Mesenchymal stem cell (in vitro differentiated cells and primary cell): ENCODE measurements at regions not wholly inside any gene's neighbourhood (a gene's known extent, or its start where the extent isn't known, plus 50 kb on each side); places are given as distances from the start of the nearest gene placed in this dataset.
"Not testable (repeated sequence)": the region's sequence is repeated elsewhere in the genome, so short reads cannot be mapped to it uniquely, and the experiment has no call there.

Source experiments
- DNase-seq: peaks from one replicate; pipeline ENCODE4 v3.0.0-alpha.2; 2013
- H2AFZ ChIP-seq: one replicate; pipeline ENCODE4 v1.6.1; 2013; ENCODE audit warnings: low read depth, mild to moderate bottlenecking, control low read depth, inconsistent platforms, low read length, moderate library complexity
- H2AK5ac ChIP-seq: 2 replicates; pipeline ENCODE4 v1.6.1; 2013; ENCODE audit warnings: low read length, moderate library complexity, mild to moderate bottlenecking, inconsistent platforms; ENCODE audit not compliant: severe bottlenecking
- H2BK120ac ChIP-seq: one replicate; pipeline ENCODE4 v1.6.1; 2013; ENCODE audit warnings: low read depth, mild to moderate bottlenecking, inconsistent platforms, low read length, moderate library complexity
- H2BK12ac ChIP-seq, 2 experiments: one replicate each; pipeline ENCODE4 v1.6.1; 2013; ENCODE audit warnings: inconsistent platforms in 2 of 2, low read length in 2 of 2, mild to moderate bottlenecking in 2 of 2, moderate library complexity in 2 of 2, control low read depth in 1 of 2
- H2BK15ac ChIP-seq: one replicate; pipeline ENCODE4 v1.6.1; 2013; ENCODE audit warnings: mild to moderate bottlenecking, low read depth, inconsistent platforms; ENCODE audit not compliant: poor library complexity, severe bottlenecking
- H2BK5ac ChIP-seq: 2 replicates; pipeline ENCODE4 v1.6.1; 2013; ENCODE audit warnings: low read depth, mild to moderate bottlenecking, low read length, control low read depth, inconsistent platforms; ENCODE audit not compliant: poor library complexity, severe bottlenecking
- H3K14ac ChIP-seq, 2 experiments: one replicate each; pipeline ENCODE4 v1.6.1; 2013; ENCODE audit warnings: inconsistent platforms in 2 of 2, low read length in 2 of 2, control low read depth in 1 of 2, mild to moderate bottlenecking in 1 of 2, moderate library complexity in 1 of 2
- H3K18ac ChIP-seq, 2 experiments: one replicate each; pipeline ENCODE4 v1.6.1; 2013; ENCODE audit warnings: inconsistent platforms in 2 of 2, low read length in 2 of 2, control low read depth in 1 of 2, low read depth in 1 of 2, mild to moderate bottlenecking in 1 of 2
- H3K23ac ChIP-seq, 2 experiments: one replicate each; pipeline ENCODE4 v1.6.1; 2013; ENCODE audit warnings: inconsistent platforms in 2 of 2, low read length in 2 of 2, mild to moderate bottlenecking in 2 of 2, moderate library complexity in 2 of 2, control low read depth in 1 of 2
- H3K27ac ChIP-seq: 2 replicates; pipeline ENCODE4 v1.5.1; 2013; ENCODE audit warnings: mild to moderate bottlenecking, moderate library complexity, low read length, control low read depth, inconsistent platforms; ENCODE audit not compliant: poor library complexity, severe bottlenecking
- H3K27me3 ChIP-seq, 2 experiments: 2 replicates each; pipeline versions ENCODE4 v1.6.1 to v1.7.0; 2013; ENCODE audit warnings: low read length in 2 of 2, mild to moderate bottlenecking in 2 of 2, moderate library complexity in 2 of 2, control low read depth in 1 of 2, inconsistent platforms in 1 of 2; ENCODE audit not compliant: control insufficient read depth in 1 of 2, insufficient read depth in 1 of 2
- H3K36me3 ChIP-seq, 2 experiments: 2 replicates each; pipeline versions ENCODE4 v1.6.1 to v1.7.0; 2013; ENCODE audit warnings: low read length in 2 of 2, control low read depth in 1 of 2, inconsistent platforms in 1 of 2, low read depth in 1 of 2, mild to moderate bottlenecking in 1 of 2; ENCODE audit not compliant: insufficient read depth in 2 of 2, control insufficient read depth in 1 of 2
- H3K4ac ChIP-seq, 2 experiments: one replicate each; pipeline ENCODE4 v1.6.1; 2013; ENCODE audit warnings: inconsistent platforms in 2 of 2, low read length in 2 of 2, mild to moderate bottlenecking in 2 of 2, moderate library complexity in 2 of 2, control low read depth in 1 of 2, low read depth in 1 of 2
- H3K4me1 ChIP-seq: 2 replicates; pipeline ENCODE4 v1.6.1; 2013; ENCODE audit warnings: low read depth, low read length, control low read depth; ENCODE audit not compliant: control insufficient read depth, insufficient read depth
- H3K4me2 ChIP-seq: 2 replicates; pipeline ENCODE4 v1.6.1; 2013; ENCODE audit warnings: low read length, mild to moderate bottlenecking, inconsistent platforms; ENCODE audit not compliant: poor library complexity, severe bottlenecking
- H3K4me3 ChIP-seq, 2 experiments: 2 replicates each; pipeline versions ENCODE4 v1.5.1 to v1.7.0; 2013; ENCODE audit warnings: low read length in 2 of 2, mild to moderate bottlenecking in 2 of 2, control low read depth in 1 of 2, low read depth in 1 of 2; ENCODE audit not compliant: insufficient read depth in 1 of 2
- H3K79me1 ChIP-seq: replicated peaks from 2 replicates; pipeline ENCODE4 v1.6.1; 2013; ENCODE audit warnings: mild to moderate bottlenecking, control low read depth, low read length, inconsistent platforms; ENCODE audit not compliant: poor library complexity, severe bottlenecking
- H3K9ac ChIP-seq: 2 replicates; pipeline ENCODE4 v1.7.0; 2013; ENCODE audit warnings: mild to moderate bottlenecking, low read length, moderate library complexity
- H3K9me3 ChIP-seq: 2 replicates; pipeline ENCODE4 v1.7.0; 2013; ENCODE audit warnings: mild to moderate bottlenecking, low read length; ENCODE audit not compliant: control insufficient read depth
- H4K8ac ChIP-seq: one replicate; pipeline ENCODE4 v1.6.1; 2013; ENCODE audit warnings: inconsistent platforms, mild to moderate bottlenecking, low read length, moderate library complexity
- H4K91ac ChIP-seq: one replicate; pipeline ENCODE4 v1.6.1; 2013; ENCODE audit warnings: mild to moderate bottlenecking, low read length, inconsistent platforms
- WGBS: methylation state at CpG from one replicate; pipeline ENCODE4 v1.1.7; 2013; ENCODE audit warnings: mixed read lengths; 5-methylcytosine and 5-hydroxymethylcytosine counted together

DNA sequence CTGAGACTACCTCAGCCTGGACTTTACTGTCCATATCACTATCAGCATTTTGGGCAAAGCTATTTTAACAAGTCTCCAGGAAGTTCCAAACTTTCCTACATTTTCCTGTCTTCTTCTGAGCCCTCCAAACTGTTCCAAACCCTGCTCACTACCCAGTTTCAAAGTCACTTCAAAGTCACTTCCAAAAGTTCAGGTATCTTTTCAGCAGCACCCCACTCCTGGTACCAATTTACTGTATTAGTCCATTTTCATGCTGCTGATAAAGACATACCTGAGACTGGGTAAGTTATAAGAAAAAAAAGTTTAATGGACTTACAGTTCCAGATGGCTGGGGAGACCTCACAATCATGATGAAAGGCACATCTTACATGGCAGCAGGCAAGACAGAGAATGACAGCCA is 127.1 kb downstream of the SUCLA2 start:
- H3K4me1 ChIP-seq, H3K4me2 ChIP-seq, H3K27ac ChIP-seq, H3K14ac ChIP-seq, H3K18ac ChIP-seq, H2BK5ac ChIP-seq, H3K23ac ChIP-seq, H3K79me1 ChIP-seq, H3K27me3 ChIP-seq, H2AK5ac ChIP-seq, H2AFZ ChIP-seq, DNase-seq, H4K91ac ChIP-seq, H2BK15ac ChIP-seq, H4K8ac ChIP-seq, H3K36me3 ChIP-seq, H3K4me3 ChIP-seq, H3K9ac ChIP-seq, H2BK120ac ChIP-seq, H3K4ac ChIP-seq, H2BK12ac ChIP-seq: not testable (repeated sequence)
- H3K9me3 ChIP-seq: peaks cover 17% of the 10 kb centered on the region

GRCh38 chr13:47873319-47873718 is 127.8 kb downstream of the SUCLA2 start:
- not testable (repeated sequence) for H3K18ac ChIP-seq, H3K4me2 ChIP-seq, H3K36me3 ChIP-seq, H3K27ac ChIP-seq, DNase-seq, H3K9ac ChIP-seq, H2BK12ac ChIP-seq, H3K27me3 ChIP-seq, H2AK5ac ChIP-seq, H3K4me3 ChIP-seq, H3K79me1 ChIP-seq, H2BK5ac ChIP-seq, H2BK120ac ChIP-seq, H3K4me1 ChIP-seq, H3K14ac ChIP-seq, H3K23ac ChIP-seq, H4K91ac ChIP-seq, H4K8ac ChIP-seq, H2AFZ ChIP-seq, H3K4ac ChIP-seq, H2BK15ac ChIP-seq
- peaks cover 17% of the 10 kb centered on the region for H3K9me3 ChIP-seq
- WGBS: 55% methylated on average over 1 of the region's 1 CpG

GRCh38 chr13:47869776-47870175 is 131.3 kb downstream of the SUCLA2 start:
- Histone ChIP-seq H3K4me3 (no peak overlapping the region), H3K9ac (no peak overlapping the region), H2AK5ac (no peak overlapping the region), H3K23ac (no peak overlapping the region), H2BK12ac (no peak overlapping the region), H3K14ac (no peak overlapping the region), H3K9me3 (peaks cover 13% of the 10 kb centered on the region), H3K27ac (no peak overlapping the region), H4K91ac (no peak overlapping the region), H2BK5ac (no peak overlapping the region), H2BK15ac (no peak overlapping the region), H3K4me1 (no peaks in the 10 kb centered on the region), H4K8ac (no peak overlapping the region), H3K36me3 (no peaks in the 10 kb centered on the region), H3K4ac (no peak overlapping the region), H3K27me3 (no peaks in the 10 kb centered on the region), H2BK120ac (no peak overlapping the region), H2AFZ (no peak overlapping the region), H3K79me1 (no peaks in the 10 kb centered on the region), H3K18ac (no peak overlapping the region), H3K4me2 (no peak overlapping the region)
- DNase-seq: no peak

GRCh38 chr13:47865883-47866282 is 135.2 kb downstream of the SUCLA2 start:
- no peak for DNase-seq
- Histone ChIP-seq H2BK5ac (no peak overlapping the region), H3K9me3 (no peaks in the 10 kb centered on the region), H3K9ac (no peak overlapping the region), H3K4ac (no peak overlapping the region), H3K27me3 (no peaks in the 10 kb centered on the region), H3K4me2 (no peak overlapping the region), H3K79me1 (no peaks in the 10 kb centered on the region), H3K4me1 (no peaks in the 10 kb centered on the region), H2AK5ac (no peak overlapping the region), H3K18ac (no peak overlapping the region), H3K23ac (no peak overlapping the region), H3K27ac (no peak overlapping the region), H3K4me3 (no peak overlapping the region), H2BK12ac (no peak overlapping the region), H4K8ac (no peak overlapping the region), H3K14ac (no peak overlapping the region), H2BK120ac (no peak overlapping the region), H3K36me3 (no peaks in the 10 kb centered on the region), H2BK15ac (no peak overlapping the region), H4K91ac (no peak overlapping the region), H2AFZ (no peak overlapping the region)
- 100% methylated on average over 2 of the region's 3 CpGs for WGBS
